Astrocyte (in vitro differentiated cells and primary cell): ENCODE measurements at regions not wholly inside any gene's neighbourhood (a gene's known extent, or its start where the extent isn't known, plus 50 kb on each side); places are given as distances from the start of the nearest gene placed in this dataset.
A peak's percentile ranks its signal among the peaks of the same experiment; 100 is the strongest.

Source experiments
- DNase-seq: peaks from one replicate; pipeline ENCODE4 v3.0.0-alpha.2; 2010; ENCODE audit warnings: low read depth
- FAIRE-seq: peaks from 2 replicates; lab custom pipeline; 2011; peaks lifted over from hg19 to GRCh38; lab: Jason Lieb, UNC
- H2AFZ ChIP-seq: 2 replicates; pipeline ENCODE4 v1.6.0; 2012; ENCODE audit warnings: low read depth, low read length, inconsistent platforms
- H3K27ac ChIP-seq: 2 replicates; pipeline ENCODE4 v1.5.1; 2011; ENCODE audit warnings: low read depth, low read length, inconsistent platforms
- H3K27me3 ChIP-seq: 2 replicates; pipeline ENCODE4 v1.6.0; 2011; ENCODE audit warnings: low read length, inconsistent platforms; ENCODE audit not compliant: insufficient read depth
- H3K36me3 ChIP-seq: 2 replicates; pipeline ENCODE4 v1.5.1; 2011; ENCODE audit warnings: low read length, inconsistent platforms; ENCODE audit not compliant: insufficient read depth
- H3K4me1 ChIP-seq: 2 replicates; pipeline ENCODE4 v1.5.1; 2011; ENCODE audit warnings: low read length, inconsistent platforms; ENCODE audit not compliant: insufficient read depth
- H3K4me2 ChIP-seq: 2 replicates; pipeline ENCODE4 v1.6.0; 2012; ENCODE audit warnings: low read length, inconsistent platforms
- H3K4me3 ChIP-seq: 2 replicates; pipeline ENCODE4 v1.5.1; 2011; ENCODE audit warnings: low read depth, mild to moderate bottlenecking, low read length, inconsistent platforms; ENCODE audit not compliant: insufficient read depth
- H3K79me2 ChIP-seq: 2 replicates; pipeline ENCODE4 v1.6.0; 2012; ENCODE audit warnings: mild to moderate bottlenecking, low read length, inconsistent platforms; ENCODE audit not compliant: insufficient read depth
- H3K9ac ChIP-seq: 2 replicates; pipeline ENCODE4 v1.6.0; 2012; ENCODE audit warnings: mild to moderate bottlenecking, low read length, inconsistent platforms
- H3K9me3 ChIP-seq: 2 replicates; pipeline ENCODE4 v1.5.1; 2012; ENCODE audit warnings: low read depth, mild to moderate bottlenecking, low read length, inconsistent platforms; ENCODE audit not compliant: insufficient read depth
- H4K20me1 ChIP-seq: 2 replicates; pipeline ENCODE4 v1.6.0; 2012; ENCODE audit warnings: low read length, inconsistent platforms; ENCODE audit not compliant: insufficient read depth
- H3K27ac Mint-ChIP-seq: one replicate; pipeline ENCODE4 v1.8.0; 2021; ENCODE audit warnings: mild to moderate bottlenecking, mixed read lengths; ENCODE audit not compliant: unreplicated experiment
- H3K27me3 Mint-ChIP-seq: one replicate; pipeline ENCODE4 v1.8.0; 2021; ENCODE audit warnings: low read depth, mixed read lengths; ENCODE audit not compliant: unreplicated experiment
- H3K36me3 Mint-ChIP-seq: one replicate; pipeline ENCODE4 v1.8.0; 2021; ENCODE audit warnings: low read depth, mixed read lengths; ENCODE audit not compliant: unreplicated experiment
- H3K4me1 Mint-ChIP-seq: one replicate; pipeline ENCODE4 v1.8.0; 2021; ENCODE audit warnings: low read depth, mixed read lengths; ENCODE audit not compliant: unreplicated experiment
- H3K4me3 Mint-ChIP-seq: one replicate; pipeline ENCODE4 v1.8.0; 2021; ENCODE audit warnings: mild to moderate bottlenecking, moderate library complexity, mixed read lengths; ENCODE audit not compliant: unreplicated experiment
- H3K9me3 Mint-ChIP-seq: one replicate; pipeline ENCODE4 v1.8.0; 2021; ENCODE audit warnings: mild to moderate bottlenecking, mixed read lengths; ENCODE audit not compliant: unreplicated experiment
- CTCF ChIP-seq: IDR thresholded peaks from 2 replicates; pipeline ENCODE4 v1.5.1; 2011; ENCODE audit warnings: low read depth, mild to moderate bottlenecking, inconsistent platforms, low read length, moderate library complexity; ENCODE audit not compliant: insufficient read depth
- EZH2 ChIP-seq: IDR thresholded peaks from 2 replicates; pipeline ENCODE4 v1.6.1; 2012; ENCODE audit warnings: mild to moderate bottlenecking, low read length, inconsistent platforms; ENCODE audit not compliant: insufficient read depth

GRCh38 chrX:150227873-150228410 lies 135.2 kb upstream of the MAMLD1 start:
- Mint-ChIP-seq H3K36me3 (no peaks in the 10 kb centered on the region), H3K27me3 (peaks cover 27% of the 10 kb centered on the region), H3K9me3 (no peaks in the 10 kb centered on the region), H3K27ac (no peak overlapping the region), H3K4me1 (no peaks in the 10 kb centered on the region), H3K4me3 (no peak overlapping the region)
- H3K4me3 ChIP-seq, result no peak overlapping the region
- H3K79me2 ChIP-seq, result no peaks in the 10 kb centered on the region
- DNase-seq (no peak), FAIRE-seq (no peak)
- H3K27ac ChIP-seq, result no peak overlapping the region
- no peaks in the 10 kb centered on the region for H3K9me3 ChIP-seq
- H3K4me1 ChIP-seq, result no peaks in the 10 kb centered on the region
- H3K9ac ChIP-seq, result no peak overlapping the region
- no peak overlapping the region for H2AFZ ChIP-seq
- H4K20me1 ChIP-seq, result no peaks in the 10 kb centered on the region
- H3K27me3 ChIP-seq, result no peaks in the 10 kb centered on the region
- no peak overlapping the region for H3K4me2 ChIP-seq
- no peaks in the 10 kb centered on the region for H3K36me3 ChIP-seq
- no peak for TF ChIP-seq EZH2
- TF ChIP-seq CTCF, result no peak

GRCh38 chrX:150228431-150228830 lies 134.7 kb upstream of the MAMLD1 start:
- no peaks in the 10 kb centered on the region for H3K79me2 ChIP-seq
- FAIRE-seq (no peak), DNase-seq (no peak)
- no peak overlapping the region for H3K27ac Mint-ChIP-seq
- no peak overlapping the region for H3K4me2 ChIP-seq
- H3K4me1 Mint-ChIP-seq, result no peaks in the 10 kb centered on the region
- H3K4me1 ChIP-seq, result no peaks in the 10 kb centered on the region
- no peak overlapping the region for H3K27ac ChIP-seq
- no peaks in the 10 kb centered on the region for H3K36me3 ChIP-seq
- H3K9me3 ChIP-seq, result no peaks in the 10 kb centered on the region
- H2AFZ ChIP-seq, result no peak overlapping the region
- H3K27me3 Mint-ChIP-seq, result peaks cover 22% of the 10 kb centered on the region
- no peak overlapping the region for H3K4me3 Mint-ChIP-seq
- H3K36me3 Mint-ChIP-seq, result no peaks in the 10 kb centered on the region
- no peak for TF ChIP-seq CTCF
- TF ChIP-seq EZH2, result no peak
- H3K27me3 ChIP-seq, result no peaks in the 10 kb centered on the region
- H3K9me3 Mint-ChIP-seq, result no peaks in the 10 kb centered on the region
- no peaks in the 10 kb centered on the region for H4K20me1 ChIP-seq
- no peak overlapping the region for H3K9ac ChIP-seq
- no peak overlapping the region for H3K4me3 ChIP-seq

GRCh38 chrX:150229030-150229429 lies 134.1 kb upstream of the MAMLD1 start:
- H3K27me3 ChIP-seq, result no peaks in the 10 kb centered on the region
- H3K27me3 Mint-ChIP-seq, result peaks cover 22% of the 10 kb centered on the region
- H3K27ac Mint-ChIP-seq, result no peak overlapping the region
- no peaks in the 10 kb centered on the region for H3K36me3 Mint-ChIP-seq
- H3K9me3 Mint-ChIP-seq, result no peaks in the 10 kb centered on the region
- no peaks in the 10 kb centered on the region for H3K36me3 ChIP-seq
- H3K9me3 ChIP-seq, result no peaks in the 10 kb centered on the region
- H3K79me2 ChIP-seq, result no peaks in the 10 kb centered on the region
- H3K4me1 Mint-ChIP-seq, result no peaks in the 10 kb centered on the region
- no peak overlapping the region for H3K4me3 ChIP-seq
- H3K9ac ChIP-seq, result no peak overlapping the region
- no peaks in the 10 kb centered on the region for H4K20me1 ChIP-seq
- no peaks in the 10 kb centered on the region for H3K4me1 ChIP-seq
- no peak for DNase-seq
- TF ChIP-seq EZH2, result no peak
- TF ChIP-seq CTCF, result no peak
- no peak overlapping the region for H3K4me3 Mint-ChIP-seq
- FAIRE-seq, result peak; percentile 81
- no peak overlapping the region for H2AFZ ChIP-seq
- no peak overlapping the region for H3K4me2 ChIP-seq
- no peak overlapping the region for H3K27ac ChIP-seq
